ENCODE measurements at regions not wholly inside any gene's neighbourhood (a gene's known extent, or its start where the extent isn't known, plus 50 kb on each side); places are given as distances from the start of the nearest gene placed in this dataset.

DNA sequence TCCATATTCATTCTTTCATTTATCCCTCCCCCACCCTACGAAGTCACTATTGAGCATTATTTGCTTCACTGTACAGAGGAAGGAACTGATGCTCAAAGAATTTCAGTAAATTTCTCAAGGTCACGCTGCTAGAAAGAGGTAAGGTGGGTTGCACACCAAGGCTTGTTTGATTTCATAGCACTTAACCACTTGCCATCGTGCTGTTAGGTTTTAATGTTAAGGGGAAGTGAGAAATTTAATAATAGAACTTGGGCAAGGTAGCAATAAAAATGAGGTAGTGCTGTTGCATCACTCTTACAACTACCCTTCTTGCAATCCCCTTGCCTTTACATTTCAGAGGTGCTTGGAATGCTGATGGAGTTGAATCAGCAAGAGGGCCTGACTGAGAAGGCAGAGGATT, 343.1 kb downstream of the MID1IP1 start:
- Histone ChIP-seq H3K9me3 (ENCODE audit: control insufficient read depth, low read length) (no peaks in the 10 kb centered on the region), H3K4me1 (ENCODE audit: control insufficient read depth, insufficient read depth, low read length, poor library complexity, severe bottlenecking) (no peaks in the 10 kb centered on the region), H3K4me3 (ENCODE audit: insufficient read depth, low read depth, low read length, poor library complexity, severe bottlenecking) (no peak overlapping the region), H3K27ac (ENCODE audit: insufficient read depth, low read length, poor library complexity, severe bottlenecking) (no peak overlapping the region), H3K36me3 (ENCODE audit: control insufficient read depth, insufficient read depth, low read length) (no peaks in the 10 kb centered on the region), H3K27me3 (replicated peaks; ENCODE audit: control insufficient read depth, insufficient read depth, low read length, poor library complexity, severe bottlenecking) (no peaks in the 10 kb centered on the region)
- no peak for DNase-seq

- Histone ChIP-seq H3K9me3 (ENCODE audit: control insufficient read depth, low read length) (no peaks in the 10 kb centered on the region), H3K4me3 (ENCODE audit: insufficient read depth, low read depth, low read length, poor library complexity, severe bottlenecking) (no peak overlapping the region), H3K4me1 (ENCODE audit: control insufficient read depth, insufficient read depth, low read length, poor library complexity, severe bottlenecking) (no peaks in the 10 kb centered on the region), H3K36me3 (ENCODE audit: control insufficient read depth, insufficient read depth, low read length) (no peaks in the 10 kb centered on the region), H3K27me3 (replicated peaks; ENCODE audit: control insufficient read depth, insufficient read depth, low read length, poor library complexity, severe bottlenecking) (no peaks in the 10 kb centered on the region), H3K27ac (ENCODE audit: insufficient read depth, low read length, poor library complexity, severe bottlenecking) (no peak overlapping the region)
- DNase-seq = no peak
These were observed 343.7 kb downstream of the MID1IP1 start for GRCh38 chrX:39144956-39145355.

DNA sequence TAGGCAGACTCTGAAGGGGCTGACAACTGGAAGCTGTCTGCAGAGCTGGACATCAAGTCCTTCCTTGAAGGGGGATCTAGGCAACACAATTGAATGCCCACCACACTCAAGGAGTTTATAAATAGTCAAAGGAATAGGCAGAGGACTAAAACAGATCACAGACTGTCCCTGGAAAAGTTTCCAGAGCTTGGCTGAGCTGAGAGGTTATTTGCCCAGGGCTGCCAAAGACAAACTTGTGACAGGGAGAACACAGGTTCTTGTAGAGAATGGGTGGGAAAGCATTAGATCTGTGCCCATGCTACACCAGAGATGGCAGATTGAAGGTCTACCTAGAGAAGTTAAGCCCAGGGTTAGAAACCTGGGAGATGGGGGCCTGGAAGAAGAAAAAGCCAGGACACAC, 344.6 kb downstream of the MID1IP1 start:
- no peaks in the 10 kb centered on the region for H3K9me3 ChIP-seq (ENCODE audit: control insufficient read depth, low read length)
- no peak overlapping the region for H3K4me3 ChIP-seq (ENCODE audit: insufficient read depth, low read depth, low read length, poor library complexity, severe bottlenecking)
- no peaks in the 10 kb centered on the region for H3K4me1 ChIP-seq (ENCODE audit: control insufficient read depth, insufficient read depth, low read length, poor library complexity, severe bottlenecking)
- H3K36me3 ChIP-seq (ENCODE audit: control insufficient read depth, insufficient read depth, low read length) = no peaks in the 10 kb centered on the region
- no peaks in the 10 kb centered on the region for H3K27me3 ChIP-seq (replicated peaks; ENCODE audit: control insufficient read depth, insufficient read depth, low read length, poor library complexity, severe bottlenecking)
- DNase-seq = no peak
- H3K27ac ChIP-seq (ENCODE audit: insufficient read depth, low read length, poor library complexity, severe bottlenecking) = no peak overlapping the region

- Histone ChIP-seq H3K4me3 (ENCODE audit: insufficient read depth, low read depth, low read length, poor library complexity, severe bottlenecking) (no peak overlapping the region), H3K27me3 (replicated peaks; ENCODE audit: control insufficient read depth, insufficient read depth, low read length, poor library complexity, severe bottlenecking) (no peaks in the 10 kb centered on the region), H3K4me1 (ENCODE audit: control insufficient read depth, insufficient read depth, low read length, poor library complexity, severe bottlenecking) (no peaks in the 10 kb centered on the region), H3K36me3 (ENCODE audit: control insufficient read depth, insufficient read depth, low read length) (no peaks in the 10 kb centered on the region), H3K27ac (ENCODE audit: insufficient read depth, low read length, poor library complexity, severe bottlenecking) (no peak overlapping the region), H3K9me3 (ENCODE audit: control insufficient read depth, low read length) (no peaks in the 10 kb centered on the region)
- DNase-seq = peak in 2 of 3 donors; percentile 10 to 33
These were observed 348.5 kb downstream of the MID1IP1 start for GRCh38 chrX:39149761-39150160.

- no peaks in the 10 kb centered on the region for H3K36me3 ChIP-seq (ENCODE audit: control insufficient read depth, insufficient read depth, low read length)
- H3K9me3 ChIP-seq (ENCODE audit: control insufficient read depth, low read length) = no peaks in the 10 kb centered on the region
- DNase-seq = no peak
- H3K4me1 ChIP-seq (ENCODE audit: control insufficient read depth, insufficient read depth, low read length, poor library complexity, severe bottlenecking) = no peaks in the 10 kb centered on the region
- H3K4me3 ChIP-seq (ENCODE audit: insufficient read depth, low read depth, low read length, poor library complexity, severe bottlenecking) = no peak overlapping the region
- H3K27ac ChIP-seq (ENCODE audit: insufficient read depth, low read length, poor library complexity, severe bottlenecking) = no peak overlapping the region
- H3K27me3 ChIP-seq (replicated peaks; ENCODE audit: control insufficient read depth, insufficient read depth, low read length, poor library complexity, severe bottlenecking) = no peaks in the 10 kb centered on the region
These were observed 349.0 kb downstream of the MID1IP1 start for GRCh38 chrX:39150220-39150619.

DNA sequence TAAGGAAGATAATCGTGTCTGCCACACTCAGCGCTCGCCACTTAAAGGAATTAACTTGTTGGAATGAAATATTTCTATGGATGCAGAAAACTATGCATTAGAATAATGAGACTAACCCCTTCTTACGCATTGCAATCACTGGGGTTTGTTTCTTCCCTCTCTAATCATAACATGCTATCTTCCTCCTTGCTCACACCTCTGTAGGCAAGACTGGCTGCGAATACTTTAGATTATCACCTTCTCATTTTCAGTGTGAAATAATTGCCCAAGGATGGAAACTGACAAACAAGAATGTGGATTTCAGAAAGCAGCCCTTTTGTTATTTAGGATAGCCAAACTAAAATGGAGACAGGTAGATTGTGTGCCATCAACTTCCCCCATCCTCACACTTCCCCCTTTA, 349.4 kb downstream of the MID1IP1 start:
- DNase-seq = no peak
- Histone ChIP-seq H3K4me1 (ENCODE audit: control insufficient read depth, insufficient read depth, low read length, poor library complexity, severe bottlenecking) (no peaks in the 10 kb centered on the region), H3K27me3 (replicated peaks; ENCODE audit: control insufficient read depth, insufficient read depth, low read length, poor library complexity, severe bottlenecking) (no peaks in the 10 kb centered on the region), H3K9me3 (ENCODE audit: control insufficient read depth, low read length) (no peaks in the 10 kb centered on the region), H3K4me3 (ENCODE audit: insufficient read depth, low read depth, low read length, poor library complexity, severe bottlenecking) (no peak overlapping the region), H3K36me3 (ENCODE audit: control insufficient read depth, insufficient read depth, low read length) (no peaks in the 10 kb centered on the region), H3K27ac (ENCODE audit: insufficient read depth, low read length, poor library complexity, severe bottlenecking) (no peak overlapping the region)

DNA sequence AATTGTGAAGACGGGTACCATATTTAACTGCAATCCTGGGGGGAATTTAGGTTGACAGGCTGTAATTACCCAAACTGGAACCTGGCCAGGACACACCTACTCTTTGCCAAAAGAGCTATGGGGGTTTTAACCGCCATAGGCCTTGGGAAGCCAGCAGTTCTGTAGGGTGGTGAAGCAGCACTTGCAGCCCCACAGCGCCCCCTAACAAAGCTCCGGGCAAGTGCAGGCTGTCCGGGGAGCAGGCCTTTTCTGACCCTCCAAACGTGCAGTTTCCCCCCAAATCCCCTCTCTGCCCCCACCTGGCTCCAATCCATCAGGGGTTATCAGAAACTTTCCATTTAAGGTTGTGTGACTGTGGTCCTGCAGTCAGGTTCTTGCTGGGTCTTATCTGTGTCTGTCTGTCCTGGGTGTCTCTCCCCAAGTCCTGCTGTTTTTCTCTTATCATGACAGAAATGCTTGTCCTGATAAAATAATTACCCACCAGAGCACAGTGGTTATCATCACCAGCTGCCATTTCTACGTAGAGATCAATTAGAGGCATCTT, 350.9 kb downstream of the MID1IP1 start:
- H3K4me1 ChIP-seq (ENCODE audit: control insufficient read depth, insufficient read depth, low read length, poor library complexity, severe bottlenecking) = no peaks in the 10 kb centered on the region
- no peaks in the 10 kb centered on the region for H3K9me3 ChIP-seq (ENCODE audit: control insufficient read depth, low read length)
- no peak for DNase-seq
- no peak overlapping the region for H3K27ac ChIP-seq (ENCODE audit: insufficient read depth, low read length, poor library complexity, severe bottlenecking)
- H3K36me3 ChIP-seq (ENCODE audit: control insufficient read depth, insufficient read depth, low read length) = no peaks in the 10 kb centered on the region
- H3K4me3 ChIP-seq (ENCODE audit: insufficient read depth, low read depth, low read length, poor library complexity, severe bottlenecking) = no peak overlapping the region
- H3K27me3 ChIP-seq (replicated peaks; ENCODE audit: control insufficient read depth, insufficient read depth, low read length, poor library complexity, severe bottlenecking) = no peaks in the 10 kb centered on the region

GRCh38 chrX:39156051-39156450, 354.8 kb downstream of the MID1IP1 start:
- H3K36me3 ChIP-seq (ENCODE audit: control insufficient read depth, insufficient read depth, low read length) = no peaks in the 10 kb centered on the region

GRCh38 chrX:39157006-39157405, 355.7 kb downstream of the MID1IP1 start:
- peaks cover 4% of the 10 kb centered on the region for H3K27me3 ChIP-seq (replicated peaks; ENCODE audit: control insufficient read depth, insufficient read depth, low read length, poor library complexity, severe bottlenecking)
- no peak overlapping the region for H3K4me3 ChIP-seq (ENCODE audit: insufficient read depth, low read depth, low read length, poor library complexity, severe bottlenecking)
- no peaks in the 10 kb centered on the region for H3K9me3 ChIP-seq (ENCODE audit: control insufficient read depth, low read length)
- H3K27ac ChIP-seq (ENCODE audit: insufficient read depth, low read length, poor library complexity, severe bottlenecking) = no peak overlapping the region
- no peaks in the 10 kb centered on the region for H3K4me1 ChIP-seq (ENCODE audit: control insufficient read depth, insufficient read depth, low read length, poor library complexity, severe bottlenecking)
- DNase-seq = no peak
- H3K36me3 ChIP-seq (ENCODE audit: control insufficient read depth, insufficient read depth, low read length) = no peaks in the 10 kb centered on the region

More at GRCh38 chrX:39156051-39156450, 354.8 kb downstream of the MID1IP1 start:
- Histone ChIP-seq H3K4me1 (ENCODE audit: control insufficient read depth, insufficient read depth, low read length, poor library complexity, severe bottlenecking) (no peaks in the 10 kb centered on the region), H3K4me3 (ENCODE audit: insufficient read depth, low read depth, low read length, poor library complexity, severe bottlenecking) (no peak overlapping the region), H3K9me3 (ENCODE audit: control insufficient read depth, low read length) (no peaks in the 10 kb centered on the region), H3K27ac (ENCODE audit: insufficient read depth, low read length, poor library complexity, severe bottlenecking) (no peak overlapping the region), H3K27me3 (replicated peaks; ENCODE audit: control insufficient read depth, insufficient read depth, low read length, poor library complexity, severe bottlenecking) (peaks cover 4% of the 10 kb centered on the region)
- DNase-seq = no peak

DNA sequence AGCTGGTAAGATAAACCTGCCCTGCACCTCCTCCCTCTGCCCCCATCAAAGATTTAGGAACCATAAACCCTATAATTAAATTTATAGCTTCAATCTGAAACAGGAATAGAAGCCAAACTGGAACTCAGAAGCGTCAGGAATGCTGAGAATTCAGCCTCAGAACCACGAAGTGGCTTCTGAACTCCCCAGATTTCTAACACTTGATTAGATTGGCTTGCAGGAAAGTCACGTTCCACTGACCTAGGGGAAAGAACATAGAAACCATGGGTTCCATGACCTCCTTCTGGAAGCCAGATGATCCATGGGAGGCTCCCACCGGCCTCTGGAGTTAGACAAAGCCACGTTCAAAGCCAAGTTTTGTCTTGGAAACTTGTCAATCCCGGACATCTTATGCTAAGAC, 356.5 kb downstream of the MID1IP1 start:
- Histone ChIP-seq H3K4me1 (ENCODE audit: control insufficient read depth, insufficient read depth, low read length, poor library complexity, severe bottlenecking) (no peaks in the 10 kb centered on the region), H3K27ac (ENCODE audit: insufficient read depth, low read length, poor library complexity, severe bottlenecking) (no peak overlapping the region), H3K4me3 (ENCODE audit: insufficient read depth, low read depth, low read length, poor library complexity, severe bottlenecking) (no peak overlapping the region), H3K9me3 (ENCODE audit: control insufficient read depth, low read length) (no peaks in the 10 kb centered on the region), H3K27me3 (replicated peaks; ENCODE audit: control insufficient read depth, insufficient read depth, low read length, poor library complexity, severe bottlenecking) (peaks cover 4% of the 10 kb centered on the region), H3K36me3 (ENCODE audit: control insufficient read depth, insufficient read depth, low read length) (no peaks in the 10 kb centered on the region)
- DNase-seq = no peak
